ENCODE measurements at regions not wholly inside any gene's neighbourhood (a gene's known extent, or its start where the extent isn't known, plus 50 kb on each side); places are given as distances from the start of the nearest gene placed in this dataset.

DNA sequence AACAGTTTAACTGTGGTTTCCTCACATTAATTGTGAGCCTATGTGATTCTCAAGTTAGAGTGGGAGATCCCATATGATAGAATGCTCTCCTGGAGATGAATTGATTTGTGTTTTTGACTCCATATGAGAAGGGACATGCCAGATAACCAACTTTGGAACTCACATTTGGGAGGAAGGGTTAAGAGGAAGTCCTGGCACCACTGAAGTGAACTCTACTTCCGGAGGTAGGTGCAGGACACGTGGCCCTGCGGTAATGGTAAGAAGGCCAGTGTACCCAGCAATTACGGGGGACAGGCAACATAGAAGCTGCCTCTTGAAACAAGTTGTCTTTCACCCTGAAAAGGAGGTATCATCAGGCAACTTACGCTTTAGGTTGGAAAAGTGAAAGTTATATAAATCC is 146.6 kb upstream of the RFX3 start:
- TF ChIP-seq, protein P1, sequence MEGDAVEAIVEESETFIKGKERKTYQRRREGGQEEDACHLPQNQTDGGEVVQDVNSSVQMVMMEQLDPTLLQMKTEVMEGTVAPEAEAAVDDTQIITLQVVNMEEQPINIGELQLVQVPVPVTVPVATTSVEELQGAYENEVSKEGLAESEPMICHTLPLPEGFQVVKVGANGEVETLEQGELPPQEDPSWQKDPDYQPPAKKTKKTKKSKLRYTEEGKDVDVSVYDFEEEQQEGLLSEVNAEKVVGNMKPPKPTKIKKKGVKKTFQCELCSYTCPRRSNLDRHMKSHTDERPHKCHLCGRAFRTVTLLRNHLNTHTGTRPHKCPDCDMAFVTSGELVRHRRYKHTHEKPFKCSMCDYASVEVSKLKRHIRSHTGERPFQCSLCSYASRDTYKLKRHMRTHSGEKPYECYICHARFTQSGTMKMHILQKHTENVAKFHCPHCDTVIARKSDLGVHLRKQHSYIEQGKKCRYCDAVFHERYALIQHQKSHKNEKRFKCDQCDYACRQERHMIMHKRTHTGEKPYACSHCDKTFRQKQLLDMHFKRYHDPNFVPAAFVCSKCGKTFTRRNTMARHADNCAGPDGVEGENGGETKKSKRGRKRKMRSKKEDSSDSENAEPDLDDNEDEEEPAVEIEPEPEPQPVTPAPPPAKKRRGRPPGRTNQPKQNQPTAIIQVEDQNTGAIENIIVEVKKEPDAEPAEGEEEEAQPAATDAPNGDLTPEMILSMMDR (IDR thresholded peaks at IDR 0.05; ENCODE audit: control insufficient read depth, extremely low read depth, insufficient read depth): no peak
- no peak for DNase-seq (ENCODE audit: low read depth)
- no peak overlapping the region for H3K4me3 ChIP-seq (ENCODE audit: low read depth, low read length)

- H3K4me3 ChIP-seq (ENCODE audit: low read depth, low read length): no peak overlapping the region
- TF ChIP-seq, protein P1 (IDR thresholded peaks at IDR 0.05; ENCODE audit: control insufficient read depth, extremely low read depth, insufficient read depth): no peak
- no peak for DNase-seq (ENCODE audit: low read depth)
Observed at GRCh38 chr9:3664044-3664443, 138.2 kb upstream of the RFX3 start.

- TF ChIP-seq, protein P1 (IDR thresholded peaks at IDR 0.05; ENCODE audit: control insufficient read depth, extremely low read depth, insufficient read depth): no peak
- no peak for DNase-seq (ENCODE audit: low read depth)
- no peak overlapping the region for H3K4me3 ChIP-seq (ENCODE audit: low read depth, low read length)
Observed at GRCh38 chr9:3662671-3663070, 136.9 kb upstream of the RFX3 start.

DNA sequence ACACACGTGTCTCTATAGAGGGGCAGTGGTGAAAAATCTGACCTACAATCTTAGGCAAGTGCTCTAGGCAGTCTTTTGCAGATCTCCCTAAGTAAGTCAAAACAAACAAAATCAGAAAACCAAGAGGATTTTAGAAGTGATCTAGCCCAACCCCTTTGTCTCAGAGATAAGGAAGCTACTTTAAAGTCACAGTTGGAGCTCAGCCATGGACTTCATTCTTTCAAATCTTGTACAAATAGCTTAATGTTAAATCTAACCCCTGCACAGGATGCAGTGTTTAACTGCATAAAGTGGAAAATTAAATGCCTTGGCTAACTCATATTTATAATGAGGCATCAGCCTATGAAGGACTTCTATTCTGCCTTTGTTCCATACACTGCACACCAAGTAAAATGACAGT is 135.1 kb upstream of the RFX3 start:
- no peak for DNase-seq (ENCODE audit: low read depth)
- TF ChIP-seq, protein P1 (IDR thresholded peaks at IDR 0.05; ENCODE audit: control insufficient read depth, extremely low read depth, insufficient read depth): no peak

DNA sequence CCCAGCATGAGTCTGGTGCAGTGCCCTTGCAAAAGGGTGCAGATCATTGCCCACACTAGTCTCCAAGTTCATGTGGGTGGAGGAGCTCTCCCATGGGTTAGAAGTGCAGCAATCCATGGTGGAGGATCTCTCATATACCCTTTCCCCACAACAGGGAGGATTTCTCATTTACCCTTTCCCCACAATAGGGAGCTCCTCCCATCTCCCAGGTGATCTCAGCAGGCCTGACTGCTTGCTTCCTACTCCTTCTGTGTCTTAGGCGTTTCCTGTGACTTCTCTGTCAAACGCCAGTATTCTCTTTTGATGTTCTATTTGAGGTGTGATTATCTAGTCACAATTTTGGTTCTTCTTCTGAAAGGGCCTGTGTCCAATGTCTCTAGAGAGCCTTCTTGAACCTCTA is 133.8 kb upstream of the RFX3 start:
- no peak for DNase-seq (ENCODE audit: low read depth)
- no peak overlapping the region for H3K4me3 ChIP-seq (ENCODE audit: low read depth, low read length)
- TF ChIP-seq, protein P1 (IDR thresholded peaks at IDR 0.05; ENCODE audit: control insufficient read depth, extremely low read depth, insufficient read depth): no peak

More for the DNA sequence above, 135.1 kb upstream of the RFX3 start:
- H3K4me3 ChIP-seq (ENCODE audit: low read depth, low read length): no peak overlapping the region

DNA sequence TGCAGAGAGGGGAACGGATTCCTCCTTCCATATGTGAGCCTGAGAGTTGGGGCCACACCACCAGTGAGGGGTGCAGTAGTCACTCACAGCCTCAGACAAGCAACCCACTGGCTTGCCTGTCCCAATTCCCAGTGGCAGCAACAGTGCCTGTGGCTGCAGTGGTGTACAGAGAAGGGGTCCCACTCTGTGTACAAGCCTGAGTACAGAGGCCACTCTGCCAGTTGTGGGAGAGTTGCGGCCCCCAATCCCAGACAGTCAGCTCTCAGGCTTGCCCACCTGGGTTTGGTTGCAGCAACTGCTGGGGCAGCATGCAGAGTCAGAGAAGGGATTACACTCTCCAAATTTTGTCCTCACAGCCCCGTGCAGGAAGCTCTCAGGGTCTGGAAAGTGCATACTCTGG is 133.2 kb upstream of the RFX3 start:
- no peak overlapping the region for H3K4me3 ChIP-seq (ENCODE audit: low read depth, low read length)
- DNase-seq (ENCODE audit: low read depth): no peak
- TF ChIP-seq, protein P1 (IDR thresholded peaks at IDR 0.05; ENCODE audit: control insufficient read depth, extremely low read depth, insufficient read depth): no peak

- DNase-seq (ENCODE audit: low read depth): no peak
- TF ChIP-seq, protein P1 (IDR thresholded peaks at IDR 0.05; ENCODE audit: control insufficient read depth, extremely low read depth, insufficient read depth): no peak
- no peak overlapping the region for H3K4me3 ChIP-seq (ENCODE audit: low read depth, low read length)
Observed at GRCh38 chr9:3656224-3656623, 130.4 kb upstream of the RFX3 start.

All from LNCaP clone FGC (cell line).